Stimulated activated CD4-positive, alpha-beta T cell treated with anti-CD3 and anti-CD28 coated beads, Interleukin-2, amount 100 ng/mL, for 4 hours (primary cell): ENCODE measurements at regions not wholly inside any gene's neighbourhood (a gene's known extent, or its start where the extent isn't known, plus 50 kb on each side); places are given as distances from the start of the nearest gene placed in this dataset.
"Not testable (repeated sequence)": the region's sequence is repeated elsewhere in the genome, so short reads cannot be mapped to it uniquely, and the experiment has no call there.

ENCODE experiments used
- DNase-seq: peaks from one replicate; pipeline ENCODE4 v3.0.0-alpha.2; 2020; ENCODE audit warnings: low read depth

DNA sequence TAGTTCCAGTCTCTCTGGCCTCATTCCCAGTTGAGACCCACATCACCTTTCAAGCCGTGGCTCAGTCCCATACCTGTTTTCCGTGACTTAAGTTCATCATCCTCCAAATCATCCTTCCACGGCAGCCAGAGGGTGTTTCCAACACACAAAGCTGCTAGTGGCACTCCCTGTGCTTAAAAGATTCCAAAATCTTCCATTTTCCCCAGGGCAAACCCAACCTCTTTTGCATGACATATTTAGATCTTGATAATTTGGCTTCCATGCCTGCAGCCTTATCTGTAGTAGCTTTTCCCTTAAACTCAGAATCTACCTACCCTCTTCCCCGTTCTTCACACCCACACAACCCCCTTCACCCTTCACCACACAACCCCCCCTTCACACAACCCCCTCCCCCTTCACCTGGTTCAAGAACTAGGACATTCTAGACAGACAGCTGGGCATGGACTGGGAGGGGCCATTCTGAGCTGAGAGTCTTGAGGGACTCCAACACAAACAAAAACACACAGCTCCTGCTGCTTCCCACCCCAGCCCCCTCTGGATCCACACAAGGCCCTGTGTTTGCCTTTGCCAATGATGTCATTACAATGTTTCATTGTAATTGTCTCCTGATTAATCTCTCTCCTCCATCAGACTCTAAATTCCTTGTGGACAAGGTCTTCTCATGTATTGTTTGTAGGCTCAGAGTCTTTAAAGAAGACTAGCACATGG is 268.2 kb downstream of the SH3GL2 start:
- no peak for DNase-seq

DNA sequence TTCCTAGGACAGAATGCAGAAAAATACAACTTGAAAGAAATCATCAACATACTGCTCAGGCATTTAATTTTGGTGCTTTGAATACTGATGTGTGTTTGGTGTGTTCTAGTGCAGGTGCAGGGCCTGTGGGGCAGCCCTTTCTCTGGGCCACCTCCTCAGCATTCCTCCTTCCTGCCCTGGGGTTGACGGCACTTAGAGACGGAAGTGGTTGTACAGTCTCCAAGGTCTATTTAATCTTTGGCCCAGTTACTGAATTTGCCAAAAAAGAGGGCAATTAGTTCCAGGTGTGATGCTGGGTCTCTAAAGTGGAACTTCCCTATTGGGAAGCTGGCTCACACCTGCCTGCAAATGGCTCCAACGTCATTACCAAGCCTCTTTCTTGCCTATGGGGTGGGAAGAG is 269.0 kb downstream of the SH3GL2 start:
- DNase-seq: no peak

DNA sequence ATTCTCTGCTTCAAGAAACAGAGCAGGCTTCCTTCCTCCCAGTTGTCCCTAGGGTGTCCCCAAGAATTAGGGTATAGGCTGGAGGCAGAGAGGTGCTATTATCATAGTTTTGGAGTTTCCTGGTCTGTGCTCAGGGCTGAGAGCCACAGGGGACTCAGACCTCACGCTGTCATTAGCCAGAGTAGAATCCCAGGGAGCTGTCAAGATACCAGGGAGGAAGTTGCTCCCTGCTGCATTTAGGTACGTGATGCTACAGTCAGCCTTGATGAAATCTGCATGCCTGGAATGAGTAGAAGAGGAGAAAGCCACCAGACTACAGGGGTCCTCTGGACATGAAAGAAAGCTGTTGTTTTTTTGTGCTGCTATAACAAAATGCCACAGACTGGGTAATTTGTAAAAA is 273.2 kb downstream of the SH3GL2 start:
- DNase-seq: no peak

DNA sequence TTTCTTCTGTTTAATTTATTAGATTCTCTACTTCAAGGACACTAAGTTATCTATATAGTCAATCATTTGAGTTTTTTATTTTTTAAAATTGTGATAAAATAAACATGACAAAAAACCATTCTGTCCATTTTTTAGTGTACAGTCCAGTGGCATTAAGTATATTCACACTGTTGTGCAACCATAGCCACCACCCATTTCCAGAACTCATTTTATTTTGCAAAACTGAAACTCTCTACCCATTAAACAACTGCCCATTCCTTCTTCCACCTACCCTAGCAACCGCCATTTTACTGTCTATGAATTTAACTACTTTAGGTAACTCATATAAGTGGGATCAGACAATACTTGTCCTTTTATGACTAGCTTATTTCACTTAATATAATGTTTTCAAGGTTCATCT is 275.6 kb downstream of the SH3GL2 start:
- DNase-seq: no peak

DNA sequence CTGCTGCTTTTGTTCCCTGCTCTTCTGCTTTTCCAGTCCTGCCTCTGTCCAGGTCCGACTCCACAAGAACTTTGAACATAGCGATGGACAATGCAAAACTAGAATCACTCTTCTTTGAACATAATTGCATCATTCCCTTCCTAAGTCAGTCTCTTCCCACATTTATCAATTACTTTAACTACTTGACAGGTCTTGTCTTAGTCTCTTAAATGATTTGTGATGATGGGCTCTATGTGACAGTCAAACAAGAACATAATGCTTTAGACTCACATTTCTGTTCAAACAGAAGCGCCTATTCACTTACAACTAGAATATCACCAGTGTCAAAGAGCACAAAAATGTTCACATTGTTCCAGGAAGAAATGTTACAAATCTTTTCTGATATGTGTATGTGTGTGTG is 278.1 kb downstream of the SH3GL2 start:
- DNase-seq: no peak

DNA sequence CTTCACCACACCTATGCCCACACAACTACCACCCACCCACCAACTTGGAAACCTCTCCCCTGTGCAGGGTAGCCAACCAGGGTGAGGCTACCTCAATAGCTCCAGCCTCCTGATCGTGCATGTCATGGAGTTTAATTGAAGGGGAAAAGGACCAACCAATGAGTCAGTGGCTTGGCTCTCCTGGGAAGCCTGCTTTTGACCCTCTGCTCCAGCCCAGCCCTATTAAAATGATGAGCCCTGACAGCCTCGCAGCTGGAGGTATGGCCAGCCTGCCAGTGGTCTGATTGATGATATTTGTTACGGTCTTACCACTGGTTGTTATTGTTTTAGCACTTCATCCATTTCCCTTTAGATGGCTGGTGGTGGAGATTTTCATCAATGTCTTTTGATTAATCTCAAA is 280.4 kb downstream of the SH3GL2 start:
- DNase-seq: no peak

DNA sequence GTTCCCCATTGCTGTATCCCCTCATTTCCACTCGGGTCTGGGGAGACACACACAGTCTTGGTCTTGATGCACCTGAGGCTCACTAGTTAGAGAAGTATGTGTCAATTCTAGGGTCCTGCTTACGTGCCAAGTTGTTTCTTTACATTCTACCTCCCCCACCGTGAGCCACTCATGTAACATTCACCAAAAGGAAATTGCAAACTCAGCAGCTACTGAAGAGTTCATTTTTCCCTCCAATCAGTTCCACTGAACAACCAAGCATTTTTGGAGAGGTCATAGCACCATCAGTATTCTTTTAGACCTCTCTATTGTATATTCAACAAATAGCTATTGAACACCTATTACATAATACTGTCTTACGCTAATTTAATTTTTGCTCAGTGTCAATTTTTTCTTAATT is 281.1 kb downstream of the SH3GL2 start:
- no peak for DNase-seq

DNA sequence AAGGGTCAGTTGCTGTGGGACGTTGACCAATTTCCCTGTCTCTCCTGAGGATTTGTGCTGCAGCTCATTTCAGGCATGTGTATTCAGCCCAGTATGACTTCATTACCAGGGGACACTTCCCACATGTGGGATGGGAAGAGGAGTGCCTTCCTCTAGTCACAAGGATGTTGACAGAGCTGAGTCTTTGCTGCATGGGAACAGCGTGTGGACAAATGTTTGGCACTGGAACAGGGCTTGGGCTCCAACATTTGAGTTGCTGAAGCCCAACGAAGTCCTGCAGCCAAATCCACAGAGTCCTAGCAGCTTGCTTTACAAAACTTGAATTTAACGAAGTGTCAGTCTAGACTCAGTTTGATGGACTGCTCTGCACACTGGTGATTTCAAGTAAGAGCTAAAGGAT is 283.2 kb downstream of the SH3GL2 start:
- no peak for DNase-seq

DNA sequence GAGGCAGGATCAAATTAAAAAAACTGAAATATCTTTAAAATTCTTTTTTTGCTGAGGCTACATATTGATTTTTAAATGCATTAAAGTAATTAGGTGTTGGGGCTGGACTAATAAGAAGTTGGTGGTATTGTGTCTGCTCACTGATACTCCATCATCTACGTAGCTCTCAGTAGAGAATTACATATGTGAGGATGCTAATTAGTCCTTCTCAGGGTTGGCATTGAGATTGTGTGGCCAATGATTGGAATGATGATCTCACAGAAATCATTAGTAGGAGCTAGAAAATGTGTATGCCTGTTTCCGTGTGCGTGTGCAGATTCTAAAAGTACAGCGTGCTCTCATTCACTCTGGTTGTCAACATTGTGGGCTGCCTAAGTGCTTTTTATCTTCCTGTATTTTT is 283.8 kb downstream of the SH3GL2 start:
- no peak for DNase-seq

DNA sequence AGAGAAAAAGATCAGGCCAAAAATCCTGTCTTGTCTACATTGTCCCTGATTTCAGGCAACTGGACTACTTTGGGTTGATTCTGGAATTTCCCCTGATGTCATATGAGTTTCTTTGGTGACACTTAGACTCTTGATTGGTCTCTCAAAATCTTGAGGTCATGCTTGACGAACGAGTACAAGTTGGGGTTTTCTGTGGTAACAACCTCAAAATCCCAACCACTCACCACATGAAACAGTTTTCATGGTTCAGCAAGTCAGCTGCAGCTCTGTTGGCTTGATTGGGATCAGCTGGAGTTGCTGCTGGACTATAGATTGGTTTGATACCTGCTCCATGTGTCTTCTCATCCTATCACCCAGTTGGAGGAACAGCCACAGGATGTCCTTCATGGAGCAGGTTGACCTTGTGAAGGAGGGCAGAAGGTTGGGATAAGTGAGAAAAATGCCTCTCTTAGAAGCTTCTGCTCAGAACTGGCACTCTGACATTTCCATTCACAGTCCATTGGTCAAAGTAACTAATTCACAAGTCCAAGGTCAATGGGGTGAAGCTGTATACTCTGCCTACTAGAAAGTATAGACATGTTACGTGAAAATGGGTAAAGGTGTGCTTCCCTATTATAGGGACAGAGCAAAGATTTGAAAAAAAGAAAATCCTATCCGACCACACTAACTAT is 284.5 kb downstream of the SH3GL2 start:
- no peak for DNase-seq

DNA sequence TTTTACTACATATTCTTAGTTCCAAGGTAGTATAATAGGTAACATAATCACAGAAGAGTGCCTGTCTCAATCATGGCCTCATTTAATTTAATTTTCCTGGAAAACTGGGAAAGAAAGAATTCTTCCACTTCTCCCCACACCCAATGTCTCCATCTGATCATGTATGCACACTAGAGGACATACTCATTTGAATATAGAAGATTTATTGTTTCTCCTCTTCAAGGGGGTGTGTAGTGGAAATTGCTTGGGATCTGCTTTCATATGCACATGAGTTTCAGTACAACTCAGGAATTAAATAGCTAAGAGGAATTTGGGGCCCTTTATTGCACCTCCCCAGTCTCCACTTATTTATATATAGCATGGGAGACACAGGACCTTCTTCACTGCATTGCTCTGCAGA is 285.1 kb downstream of the SH3GL2 start:
- DNase-seq: no peak

DNA sequence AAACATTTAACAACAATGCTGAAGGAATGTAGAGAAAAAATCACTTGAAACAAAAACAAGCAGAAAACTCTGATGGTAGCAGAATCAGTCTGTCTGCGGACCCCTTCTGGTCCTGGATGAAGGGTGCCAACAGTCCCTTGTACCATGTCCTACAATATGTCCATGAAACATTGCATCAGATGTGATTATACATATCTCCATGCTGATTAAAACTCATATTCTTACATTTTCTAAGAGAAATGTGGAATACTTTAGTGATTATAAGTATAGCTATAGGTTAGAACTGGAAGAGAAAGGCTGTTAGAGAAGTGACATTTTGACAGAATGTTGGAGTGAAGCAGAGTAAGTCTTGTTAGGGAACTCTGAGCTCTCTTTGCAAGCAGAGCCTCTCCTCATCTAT is 286.1 kb downstream of the SH3GL2 start:
- DNase-seq: no peak

DNA sequence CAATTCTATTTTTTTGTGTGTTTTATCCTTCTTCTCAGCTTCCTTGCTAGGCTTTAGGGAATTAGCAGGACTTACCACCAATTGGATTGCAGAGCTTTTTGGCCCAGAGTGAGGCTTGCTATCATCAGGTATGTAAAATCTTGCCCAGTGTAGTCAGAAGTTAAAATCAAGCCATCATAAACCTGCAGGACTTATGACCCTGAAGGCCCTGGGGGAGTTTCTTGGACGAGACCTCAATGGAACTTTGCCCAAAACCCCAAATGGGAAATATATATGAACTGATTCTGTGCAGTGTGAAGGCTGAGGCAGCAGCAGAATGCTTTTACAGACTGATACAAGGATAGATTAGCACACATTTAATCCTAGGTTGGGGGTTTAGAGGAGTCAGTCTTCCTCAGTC is 287.0 kb downstream of the SH3GL2 start:
- DNase-seq: no peak

DNA sequence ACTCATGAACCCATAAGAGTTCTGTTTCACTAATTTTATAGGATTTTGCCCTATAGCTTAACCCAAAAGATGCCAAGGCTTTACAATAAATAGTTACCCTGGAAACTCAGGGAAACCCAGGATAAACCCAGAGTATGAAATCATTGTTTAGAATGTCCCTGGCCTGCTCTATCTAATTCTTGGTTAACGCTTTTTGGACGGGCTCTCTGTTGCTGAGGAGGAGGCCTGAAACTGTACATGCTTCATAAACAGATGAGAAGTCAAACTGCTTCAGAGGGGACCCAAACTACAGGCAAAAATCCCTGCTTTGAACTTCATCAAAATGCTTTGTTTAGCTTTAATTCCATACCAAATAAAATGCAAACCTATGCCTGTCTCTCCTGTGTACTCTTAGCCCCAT is 291.9 kb downstream of the SH3GL2 start:
- DNase-seq: no peak

DNA sequence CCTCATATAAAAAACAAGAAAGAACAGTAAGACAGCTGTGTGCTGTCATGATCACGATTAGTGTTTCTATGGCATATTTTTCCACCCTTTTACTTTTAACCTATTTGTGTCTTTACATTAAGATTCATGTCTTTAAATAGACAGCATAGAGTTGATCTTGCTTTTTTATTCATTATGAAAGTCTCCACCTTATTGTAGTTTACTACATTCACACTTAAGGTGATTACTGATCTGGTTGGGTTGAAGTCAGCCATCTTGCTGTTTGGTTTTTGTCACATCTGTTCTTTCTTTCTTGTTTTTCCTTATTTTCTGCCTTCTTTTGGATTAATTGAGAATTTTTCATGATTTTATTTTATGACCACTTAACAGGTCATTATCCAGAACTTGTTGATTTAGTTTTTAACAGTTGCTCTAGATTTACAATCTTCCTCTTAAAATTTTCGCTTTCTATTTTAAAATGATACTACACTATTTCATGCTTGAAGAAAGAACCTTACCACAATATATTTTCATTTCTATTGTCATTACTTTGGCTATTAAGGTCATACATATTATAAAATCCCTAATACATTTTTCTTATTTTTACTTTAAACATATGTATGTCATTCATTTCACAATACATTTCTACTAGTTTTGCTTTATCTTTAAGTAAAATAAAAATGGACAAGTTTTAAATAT is 292.5 kb downstream of the SH3GL2 start:
- no peak for DNase-seq

DNA sequence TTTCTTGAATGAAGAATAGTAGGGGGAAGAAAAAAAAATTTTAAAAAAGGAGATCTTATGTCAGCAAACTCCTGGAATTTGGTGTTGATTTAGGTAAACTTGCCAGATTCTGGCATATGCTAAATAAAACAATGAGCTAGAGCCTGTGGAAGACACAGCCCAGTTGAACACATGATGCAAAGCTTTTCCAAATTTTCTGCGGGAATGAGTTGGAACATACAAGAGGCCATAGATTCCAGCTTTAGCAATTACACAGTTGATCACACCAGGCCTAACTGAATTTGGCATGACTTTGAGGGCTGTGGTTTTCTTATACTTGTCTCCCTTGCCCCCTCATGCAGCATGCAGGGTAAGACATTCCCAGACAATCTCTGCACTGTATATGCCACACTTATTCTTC is 297.0 kb downstream of the SH3GL2 start:
- no peak for DNase-seq

DNA sequence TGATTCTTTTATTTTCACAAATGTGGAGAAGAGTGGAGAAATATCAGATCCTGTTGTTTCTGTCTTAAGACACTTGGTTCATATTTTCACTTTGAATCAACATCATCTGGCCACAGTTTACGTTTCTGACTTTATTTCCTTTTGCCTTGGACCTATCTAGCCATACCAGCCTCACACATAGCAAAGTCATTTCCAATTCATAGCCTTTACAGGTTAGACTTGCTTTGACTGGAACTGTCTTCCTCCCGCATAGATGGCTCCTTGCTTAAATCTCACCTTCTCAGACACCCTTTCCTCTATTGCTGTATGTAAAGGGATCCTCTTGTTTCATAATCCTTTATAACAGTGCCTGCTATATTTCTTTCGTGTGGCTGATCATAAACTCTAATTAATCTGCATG is 297.8 kb downstream of the SH3GL2 start:
- DNase-seq: no peak

DNA sequence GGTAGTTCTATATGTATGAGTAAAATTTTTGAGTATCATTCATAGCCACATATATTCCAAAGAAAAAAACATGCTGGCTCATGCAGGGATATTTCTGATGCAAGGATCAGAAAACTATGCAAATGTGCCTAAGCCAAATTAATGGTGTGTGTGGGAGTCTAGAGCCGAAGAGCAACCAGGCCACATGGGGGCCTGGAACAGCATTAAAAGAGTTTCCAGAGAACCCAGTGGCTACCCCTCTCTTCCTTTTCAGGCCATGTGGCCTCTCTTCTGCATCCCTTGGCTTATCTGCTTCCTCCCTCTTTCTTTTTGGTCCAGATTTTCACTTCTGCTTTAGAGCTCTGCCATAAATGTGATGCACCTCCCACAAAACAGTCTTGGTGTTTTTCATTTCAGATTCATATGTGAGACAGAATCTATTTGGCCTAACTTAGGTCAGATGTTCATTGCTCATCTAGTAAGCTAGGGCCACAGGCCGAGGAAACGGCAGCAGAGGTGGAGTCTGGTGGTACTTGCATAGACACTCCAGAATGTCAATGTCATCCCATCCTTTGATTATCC is 300.0 kb downstream of the SH3GL2 start:
- no peak for DNase-seq

DNA sequence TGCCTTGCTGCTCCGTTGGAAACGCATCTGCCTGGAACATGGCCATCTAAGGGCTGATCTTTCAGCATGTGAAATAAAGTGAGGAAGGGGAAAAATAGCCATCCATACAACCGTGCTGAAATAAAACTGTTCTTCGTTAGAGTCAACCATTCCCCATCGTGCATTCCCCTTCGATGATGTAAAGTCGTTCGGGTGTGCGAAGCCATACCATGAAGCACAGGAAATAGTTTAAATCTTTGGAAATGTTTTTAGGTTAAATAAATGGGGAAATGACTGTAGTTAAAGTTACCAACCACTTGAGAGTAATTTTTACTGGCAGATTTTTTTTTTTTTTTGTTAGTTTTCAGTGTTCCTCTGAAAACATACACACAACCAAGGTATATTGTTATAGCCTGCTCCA is 302.5 kb downstream of the SH3GL2 start:
- DNase-seq: no peak

DNA sequence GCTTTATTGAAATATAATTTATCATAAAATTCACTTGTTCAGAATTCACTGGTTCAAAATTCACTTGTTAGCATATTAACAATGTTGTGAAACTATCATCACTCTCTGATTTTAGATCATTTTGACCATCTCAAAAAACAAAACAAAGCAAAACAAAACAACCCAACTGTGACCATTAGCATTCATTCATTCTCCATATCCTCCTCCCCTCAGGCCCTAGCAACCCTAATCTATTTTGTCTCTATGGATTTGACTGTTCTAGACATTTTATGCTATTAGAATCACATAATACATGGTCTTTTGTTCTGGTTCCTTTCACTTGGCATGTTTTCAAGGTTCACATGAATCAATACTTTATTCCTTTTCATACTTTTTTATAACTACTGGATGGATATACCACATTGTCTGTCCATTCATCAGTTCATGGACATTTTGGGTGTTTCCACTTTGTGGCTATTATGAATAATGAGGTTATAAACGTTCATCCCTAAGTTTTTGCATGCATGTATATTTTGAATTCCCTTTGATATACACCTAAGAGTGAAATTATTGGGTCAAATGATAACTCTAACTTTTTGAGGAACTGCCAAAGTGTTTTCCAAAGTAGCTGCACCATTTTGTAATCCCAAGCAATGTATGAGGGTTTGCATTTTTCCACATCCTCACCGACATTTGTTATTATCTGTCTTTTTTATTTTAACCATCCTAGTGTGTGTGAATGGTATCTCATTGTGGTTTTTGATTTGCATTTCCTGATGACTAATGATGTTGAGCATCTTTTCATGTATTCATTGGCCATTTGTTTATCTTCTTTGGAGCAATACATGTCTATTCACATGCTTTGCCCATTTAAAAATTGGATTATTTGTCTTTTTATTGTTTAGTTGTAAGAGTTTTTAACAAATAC is 304.1 kb downstream of the SH3GL2 start:
- no peak for DNase-seq

DNA sequence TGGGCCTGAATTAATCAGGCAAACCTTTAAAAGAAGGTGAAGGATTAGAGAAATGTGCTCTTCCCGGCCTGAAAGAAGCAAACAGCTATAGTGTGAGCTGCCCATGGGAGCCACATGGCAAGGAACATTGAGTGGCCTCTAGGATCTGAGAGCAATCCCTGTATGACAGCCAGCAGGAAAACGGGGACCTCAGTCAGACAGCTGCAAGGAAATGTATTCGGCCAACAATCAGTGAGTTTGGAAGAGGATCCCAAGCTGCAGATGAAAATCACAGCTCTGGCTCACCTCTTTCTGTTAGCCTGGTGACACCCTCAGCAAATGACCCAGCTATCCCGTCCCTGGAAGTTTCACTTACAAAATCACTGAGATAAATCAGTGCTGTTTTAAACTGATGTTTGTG is 309.2 kb downstream of the SH3GL2 start:
- no peak for DNase-seq

DNA sequence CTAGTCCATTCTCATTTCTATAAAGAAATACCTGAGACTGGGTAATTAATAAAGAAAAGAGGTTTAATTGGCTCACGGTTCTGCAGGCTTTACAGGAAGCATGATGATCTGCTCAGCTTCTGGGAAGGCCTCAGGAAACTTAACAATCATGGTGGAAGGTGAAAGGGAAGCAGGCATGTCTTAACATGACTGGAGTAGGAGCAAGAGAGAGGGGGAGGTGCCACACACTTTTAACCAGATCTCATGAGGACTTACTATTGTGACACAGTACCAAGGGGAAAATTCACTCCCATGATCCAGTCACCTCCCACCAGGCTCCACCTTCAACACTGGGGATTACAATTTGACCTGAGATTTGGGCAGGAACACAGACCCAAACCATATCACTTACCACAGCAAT is 310.1 kb downstream of the SH3GL2 start:
- not testable (repeated sequence) for DNase-seq
